Mammary epithelial cell (primary cell): ENCODE measurements at regions not wholly inside any gene's neighbourhood (a gene's known extent, or its start where the extent isn't known, plus 50 kb on each side); places are given as distances from the start of the nearest gene placed in this dataset.

Source experiments
- CTCF ChIP-seq, 2 donors: IDR thresholded peaks in 1 of 2; conservative IDR thresholded peaks in 1 of 2; 2 replicates each; pipeline ENCODE4 v1.5.1; 2011 to 2012; ENCODE audit warnings: inconsistent platforms in 2 of 2, low read length in 2 of 2, mild to moderate bottlenecking in 2 of 2, control low read depth in 1 of 2, low read depth in 1 of 2; ENCODE audit not compliant: insufficient read depth in 1 of 2; ENCODE audit errors: extremely low read depth in 1 of 2
- EZH2 ChIP-seq: IDR thresholded peaks from 2 replicates; pipeline ENCODE4 v1.6.1; 2012; ENCODE audit warnings: low read length, inconsistent platforms, borderline replicate concordance

GRCh38 chr22:27416511-27417420, 384.8 kb downstream of the MN1 start:
- TF ChIP-seq CTCF (conservative IDR thresholded peaks at IDR 0.05 in 1 of 2, IDR thresholded peaks at IDR 0.05 in 1 of 2; ENCODE audit: extremely low read depth in 1 of 2, insufficient read depth in 1 of 2, low read depth in 1 of 2, low read length in 2 of 2) (no peak), EZH2 (no peak)
